ENCODE measurements at regions not wholly inside any gene's neighbourhood (a gene's known extent, or its start where the extent isn't known, plus 50 kb on each side); places are given as distances from the start of the nearest gene placed in this dataset.

DNA sequence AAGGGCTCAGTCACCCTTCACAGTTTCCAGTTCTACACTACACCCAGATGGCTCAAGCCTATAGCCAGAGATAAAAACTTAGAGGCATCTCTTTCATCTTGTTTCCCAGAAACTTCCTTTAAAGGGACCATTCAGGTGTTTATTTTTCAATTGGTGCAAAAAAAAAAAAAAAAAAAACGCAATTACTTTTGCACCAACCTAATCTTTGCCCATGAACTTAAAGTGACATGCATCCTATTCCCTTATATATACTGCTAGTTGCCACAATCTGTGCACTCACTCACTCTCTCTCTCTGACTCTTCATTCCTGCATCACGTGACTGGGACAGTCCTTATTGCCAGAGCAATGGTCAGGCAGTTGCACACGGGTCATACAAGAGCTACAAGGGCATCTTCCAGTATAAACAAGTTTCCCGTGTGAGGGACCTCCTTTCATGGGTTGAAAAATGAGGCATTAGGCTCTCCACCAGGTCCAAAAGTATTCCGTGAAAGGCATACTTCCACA is 789.4 kb downstream of the EPHA4 start:
- TF ChIP-seq EZH2 (IDR thresholded peaks at IDR 0.05; ENCODE audit: borderline replicate concordance, insufficient read depth, low read length, poor library complexity, severe bottlenecking): no peak
- TF ChIP-seq, protein P1, sequence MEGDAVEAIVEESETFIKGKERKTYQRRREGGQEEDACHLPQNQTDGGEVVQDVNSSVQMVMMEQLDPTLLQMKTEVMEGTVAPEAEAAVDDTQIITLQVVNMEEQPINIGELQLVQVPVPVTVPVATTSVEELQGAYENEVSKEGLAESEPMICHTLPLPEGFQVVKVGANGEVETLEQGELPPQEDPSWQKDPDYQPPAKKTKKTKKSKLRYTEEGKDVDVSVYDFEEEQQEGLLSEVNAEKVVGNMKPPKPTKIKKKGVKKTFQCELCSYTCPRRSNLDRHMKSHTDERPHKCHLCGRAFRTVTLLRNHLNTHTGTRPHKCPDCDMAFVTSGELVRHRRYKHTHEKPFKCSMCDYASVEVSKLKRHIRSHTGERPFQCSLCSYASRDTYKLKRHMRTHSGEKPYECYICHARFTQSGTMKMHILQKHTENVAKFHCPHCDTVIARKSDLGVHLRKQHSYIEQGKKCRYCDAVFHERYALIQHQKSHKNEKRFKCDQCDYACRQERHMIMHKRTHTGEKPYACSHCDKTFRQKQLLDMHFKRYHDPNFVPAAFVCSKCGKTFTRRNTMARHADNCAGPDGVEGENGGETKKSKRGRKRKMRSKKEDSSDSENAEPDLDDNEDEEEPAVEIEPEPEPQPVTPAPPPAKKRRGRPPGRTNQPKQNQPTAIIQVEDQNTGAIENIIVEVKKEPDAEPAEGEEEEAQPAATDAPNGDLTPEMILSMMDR (IDR thresholded peaks at IDR 0.05; ENCODE audit: poor library complexity, severe bottlenecking): no peak
- no peak for TF ChIP-seq TAF1 (IDR thresholded peaks at IDR 0.05; ENCODE audit: low read depth)
- no peak for TF ChIP-seq SMC3 (conservative IDR thresholded peaks at IDR 0.05; ENCODE audit: poor library complexity)
- no peak for TF ChIP-seq MXI1 (conservative IDR thresholded peaks at IDR 0.05; ENCODE audit: poor library complexity, severe bottlenecking)
- TF ChIP-seq, protein P2, sequence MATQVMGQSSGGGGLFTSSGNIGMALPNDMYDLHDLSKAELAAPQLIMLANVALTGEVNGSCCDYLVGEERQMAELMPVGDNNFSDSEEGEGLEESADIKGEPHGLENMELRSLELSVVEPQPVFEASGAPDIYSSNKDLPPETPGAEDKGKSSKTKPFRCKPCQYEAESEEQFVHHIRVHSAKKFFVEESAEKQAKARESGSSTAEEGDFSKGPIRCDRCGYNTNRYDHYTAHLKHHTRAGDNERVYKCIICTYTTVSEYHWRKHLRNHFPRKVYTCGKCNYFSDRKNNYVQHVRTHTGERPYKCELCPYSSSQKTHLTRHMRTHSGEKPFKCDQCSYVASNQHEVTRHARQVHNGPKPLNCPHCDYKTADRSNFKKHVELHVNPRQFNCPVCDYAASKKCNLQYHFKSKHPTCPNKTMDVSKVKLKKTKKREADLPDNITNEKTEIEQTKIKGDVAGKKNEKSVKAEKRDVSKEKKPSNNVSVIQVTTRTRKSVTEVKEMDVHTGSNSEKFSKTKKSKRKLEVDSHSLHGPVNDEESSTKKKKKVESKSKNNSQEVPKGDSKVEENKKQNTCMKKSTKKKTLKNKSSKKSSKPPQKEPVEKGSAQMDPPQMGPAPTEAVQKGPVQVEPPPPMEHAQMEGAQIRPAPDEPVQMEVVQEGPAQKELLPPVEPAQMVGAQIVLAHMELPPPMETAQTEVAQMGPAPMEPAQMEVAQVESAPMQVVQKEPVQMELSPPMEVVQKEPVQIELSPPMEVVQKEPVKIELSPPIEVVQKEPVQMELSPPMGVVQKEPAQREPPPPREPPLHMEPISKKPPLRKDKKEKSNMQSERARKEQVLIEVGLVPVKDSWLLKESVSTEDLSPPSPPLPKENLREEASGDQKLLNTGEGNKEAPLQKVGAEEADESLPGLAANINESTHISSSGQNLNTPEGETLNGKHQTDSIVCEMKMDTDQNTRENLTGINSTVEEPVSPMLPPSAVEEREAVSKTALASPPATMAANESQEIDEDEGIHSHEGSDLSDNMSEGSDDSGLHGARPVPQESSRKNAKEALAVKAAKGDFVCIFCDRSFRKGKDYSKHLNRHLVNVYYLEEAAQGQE (IDR thresholded peaks at IDR 0.05; ENCODE audit: borderline replicate concordance): no peak
- no peak for TF ChIP-seq EP300 (conservative IDR thresholded peaks at IDR 0.05; ENCODE audit: poor library complexity, severe bottlenecking)
- no peak for TF ChIP-seq POLR2AphosphoS5 (IDR thresholded peaks at IDR 0.05)
- TF ChIP-seq RAD21 (conservative IDR thresholded peaks at IDR 0.05): no peak
- no peaks in the 10 kb centered on the region for H3K9me3 ChIP-seq (ENCODE audit: low read length)

DNA sequence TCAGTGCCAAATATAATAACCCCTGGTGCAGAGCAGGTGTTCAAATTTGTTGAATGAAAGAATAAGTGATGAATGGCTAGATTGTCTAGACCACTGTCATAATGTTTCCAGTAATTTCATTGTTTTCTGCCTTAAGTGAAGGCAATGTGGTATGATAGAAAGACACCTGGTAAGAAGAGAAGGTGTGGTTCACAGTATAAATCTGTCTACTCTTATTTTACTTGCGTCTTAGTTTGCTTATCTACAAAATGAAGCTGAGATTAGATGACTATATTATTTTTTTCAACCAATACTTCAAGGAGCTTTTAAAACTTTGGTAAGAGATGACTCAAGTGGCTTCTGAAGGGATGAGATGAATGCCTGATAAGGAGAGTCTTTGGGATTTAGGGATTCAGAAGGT is 788.4 kb downstream of the EPHA4 start:
- no peak overlapping the region for H3K9ac ChIP-seq (ENCODE audit: low read length)

More for the DNA sequence above, 789.4 kb downstream of the EPHA4 start:
- no peaks in the 10 kb centered on the region for H3K9me2 ChIP-seq (ENCODE audit: insufficient read depth, low read length)
- no peak overlapping the region for H3K27ac ChIP-seq (ENCODE audit: low read length)
- no peaks in the 10 kb centered on the region for H4K20me1 ChIP-seq (ENCODE audit: insufficient read depth)
- H3K9ac ChIP-seq (ENCODE audit: low read length): no peak overlapping the region
- H2AFZ ChIP-seq (ENCODE audit: low read depth, low read length): no peak overlapping the region
- H3K27me3 ChIP-seq (ENCODE audit: insufficient read depth, low read depth, low read length): no peaks in the 10 kb centered on the region
- H3K4me3 ChIP-seq (ENCODE audit: low read length): no peak overlapping the region
- no peaks in the 10 kb centered on the region for H3K79me2 ChIP-seq (replicated peaks; ENCODE audit: insufficient read depth, low read length)
- H3K4me2 ChIP-seq (ENCODE audit: low read length): no peak overlapping the region
- H3F3A ChIP-seq (ENCODE audit: insufficient read depth, low read length, poor library complexity, severe bottlenecking): no peaks in the 10 kb centered on the region
- H3K36me3 ChIP-seq (ENCODE audit: insufficient read depth, low read length): no peaks in the 10 kb centered on the region

More for the DNA sequence above, 788.4 kb downstream of the EPHA4 start:
- Histone ChIP-seq H3K79me2 (replicated peaks; ENCODE audit: insufficient read depth, low read length) (no peaks in the 10 kb centered on the region), H2AFZ (ENCODE audit: low read depth, low read length) (no peak overlapping the region), H3F3A (ENCODE audit: insufficient read depth, low read length, poor library complexity, severe bottlenecking) (no peaks in the 10 kb centered on the region), H3K27ac (ENCODE audit: low read length) (no peak overlapping the region), H3K36me3 (ENCODE audit: insufficient read depth, low read length) (no peaks in the 10 kb centered on the region), H3K4me3 (ENCODE audit: low read length) (no peak overlapping the region), H4K20me1 (ENCODE audit: insufficient read depth) (no peaks in the 10 kb centered on the region), H3K9me3 (ENCODE audit: low read length) (no peaks in the 10 kb centered on the region), H3K4me2 (ENCODE audit: low read length) (no peak overlapping the region), H3K27me3 (ENCODE audit: insufficient read depth, low read depth, low read length) (no peaks in the 10 kb centered on the region), H3K9me2 (ENCODE audit: insufficient read depth, low read length) (no peaks in the 10 kb centered on the region)
- TF ChIP-seq EP300 (conservative IDR thresholded peaks at IDR 0.05; ENCODE audit: poor library complexity, severe bottlenecking) (no peak), POLR2AphosphoS5 (IDR thresholded peaks at IDR 0.05) (no peak), EZH2 (IDR thresholded peaks at IDR 0.05; ENCODE audit: borderline replicate concordance, insufficient read depth, low read length, poor library complexity, severe bottlenecking) (no peak)
